ENCODE measurements at regions not wholly inside any gene's neighbourhood (a gene's known extent, or its start where the extent isn't known, plus 50 kb on each side); places are given as distances from the start of the nearest gene placed in this dataset.

DNA sequence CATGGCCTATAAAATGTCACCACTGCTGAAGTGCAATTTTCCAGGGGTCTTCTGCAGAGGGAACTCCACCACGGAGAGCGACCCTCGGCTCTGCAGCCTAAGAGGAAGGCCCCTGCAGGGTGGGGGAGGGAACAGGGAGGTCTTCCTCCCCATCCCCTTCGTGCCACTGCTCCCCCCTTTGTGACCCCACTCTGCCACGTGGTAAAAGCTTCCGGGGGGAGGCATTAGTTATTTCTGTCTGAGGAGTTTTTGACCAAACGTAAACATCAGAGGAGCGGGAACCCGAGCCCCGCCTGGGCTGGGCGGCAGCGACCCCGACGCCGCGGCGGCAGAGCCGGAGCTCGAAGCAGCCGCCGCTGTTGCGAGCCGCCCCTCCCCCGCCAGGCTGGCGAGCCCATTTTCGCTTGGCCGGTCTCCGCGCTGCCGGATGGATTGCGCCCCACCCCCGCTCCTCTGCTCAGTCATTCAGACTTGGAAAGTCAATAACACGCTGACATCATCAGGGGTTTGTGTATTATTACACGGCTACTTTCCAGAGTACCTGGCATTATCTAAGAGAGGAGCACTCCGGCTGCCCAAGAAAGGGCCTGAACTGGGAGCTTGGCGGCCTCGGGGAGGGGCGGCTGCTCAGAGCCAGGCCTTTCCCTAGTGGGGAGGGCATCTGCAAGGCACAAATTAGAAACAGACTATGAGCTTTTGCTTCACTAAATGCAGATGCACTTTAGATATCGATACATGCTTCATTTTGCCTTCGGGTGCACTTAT is 162.5 kb upstream of the TBL1XR1 start:
- TF ChIP-seq, protein P1, sequence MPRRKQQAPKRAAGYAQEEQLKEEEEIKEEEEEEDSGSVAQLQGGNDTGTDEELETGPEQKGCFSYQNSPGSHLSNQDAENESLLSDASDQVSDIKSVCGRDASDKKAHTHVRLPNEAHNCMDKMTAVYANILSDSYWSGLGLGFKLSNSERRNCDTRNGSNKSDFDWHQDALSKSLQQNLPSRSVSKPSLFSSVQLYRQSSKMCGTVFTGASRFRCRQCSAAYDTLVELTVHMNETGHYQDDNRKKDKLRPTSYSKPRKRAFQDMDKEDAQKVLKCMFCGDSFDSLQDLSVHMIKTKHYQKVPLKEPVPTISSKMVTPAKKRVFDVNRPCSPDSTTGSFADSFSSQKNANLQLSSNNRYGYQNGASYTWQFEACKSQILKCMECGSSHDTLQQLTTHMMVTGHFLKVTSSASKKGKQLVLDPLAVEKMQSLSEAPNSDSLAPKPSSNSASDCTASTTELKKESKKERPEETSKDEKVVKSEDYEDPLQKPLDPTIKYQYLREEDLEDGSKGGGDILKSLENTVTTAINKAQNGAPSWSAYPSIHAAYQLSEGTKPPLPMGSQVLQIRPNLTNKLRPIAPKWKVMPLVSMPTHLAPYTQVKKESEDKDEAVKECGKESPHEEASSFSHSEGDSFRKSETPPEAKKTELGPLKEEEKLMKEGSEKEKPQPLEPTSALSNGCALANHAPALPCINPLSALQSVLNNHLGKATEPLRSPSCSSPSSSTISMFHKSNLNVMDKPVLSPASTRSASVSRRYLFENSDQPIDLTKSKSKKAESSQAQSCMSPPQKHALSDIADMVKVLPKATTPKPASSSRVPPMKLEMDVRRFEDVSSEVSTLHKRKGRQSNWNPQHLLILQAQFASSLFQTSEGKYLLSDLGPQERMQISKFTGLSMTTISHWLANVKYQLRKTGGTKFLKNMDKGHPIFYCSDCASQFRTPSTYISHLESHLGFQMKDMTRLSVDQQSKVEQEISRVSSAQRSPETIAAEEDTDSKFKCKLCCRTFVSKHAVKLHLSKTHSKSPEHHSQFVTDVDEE (CRISPR knock-in tag; IDR thresholded peaks at IDR 0.05), result peak; percentile 99
- TF ChIP-seq OSR1 (CRISPR knock-in tag; IDR thresholded peaks at IDR 0.05) (peak; percentile 89; the same call in 1 of the 2 replicates), GLIS3 (CRISPR knock-in tag; IDR thresholded peaks at IDR 0.05) (no peak), CSDC2 (CRISPR knock-in tag; IDR thresholded peaks at IDR 0.05) (peak; percentile 89), ZNF8 (CRISPR knock-in tag; IDR thresholded peaks at IDR 0.05) (peak; percentile 56), BACH2 (CRISPR knock-in tag; IDR thresholded peaks at IDR 0.05; ENCODE audit: borderline replicate concordance) (peak; percentile 90), ZC3H10 (CRISPR knock-in tag; IDR thresholded peaks at IDR 0.05) (0 out of 2 replicates have a peak, but pooled peaks have one; percentile 26), RARB (CRISPR knock-in tag; IDR thresholded peaks at IDR 0.05) (0 out of 2 replicates have a peak, but pooled peaks have one; percentile 55), ZFP3 (CRISPR knock-in tag; IDR thresholded peaks at IDR 0.05) (peak; percentile 84), TCF4 (CRISPR knock-in tag; IDR thresholded peaks at IDR 0.05; ENCODE audit: borderline replicate concordance) (peak; percentile 97), PPARA (CRISPR knock-in tag; IDR thresholded peaks at IDR 0.05; ENCODE audit: borderline replicate concordance) (peak; percentile 92; the same call in 1 of the 2 replicates), ZFP30 (CRISPR knock-in tag; IDR thresholded peaks at IDR 0.05) (peak; percentile 51; the same call in 1 of the 2 replicates), ISL1 (CRISPR knock-in tag; IDR thresholded peaks at IDR 0.05) (peak; percentile 93), ZNF70 (CRISPR knock-in tag; IDR thresholded peaks at IDR 0.05) (peak; percentile 56; the same call in 1 of the 2 replicates), ESRRG (CRISPR knock-in tag; IDR thresholded peaks at IDR 0.05) (peak; percentile 40; the same call in 1 of the 2 replicates), SNAI2 (CRISPR knock-in tag; IDR thresholded peaks at IDR 0.05) (peak; percentile 99), ZNF565 (CRISPR knock-in tag; conservative IDR thresholded peaks at IDR 0.05; ENCODE audit: low read depth) (peak; percentile 89; the same call in 1 of the 2 replicates), TOX (CRISPR knock-in tag; IDR thresholded peaks at IDR 0.05; ENCODE audit: borderline replicate concordance) (0 out of 2 replicates have a peak, but pooled peaks have one; percentile 27), ARNTL (CRISPR knock-in tag; IDR thresholded peaks at IDR 0.05; ENCODE audit: borderline replicate concordance, low read depth) (peak; percentile 88; the same call in 1 of the 2 replicates)
- TF ChIP-seq, protein P2, sequence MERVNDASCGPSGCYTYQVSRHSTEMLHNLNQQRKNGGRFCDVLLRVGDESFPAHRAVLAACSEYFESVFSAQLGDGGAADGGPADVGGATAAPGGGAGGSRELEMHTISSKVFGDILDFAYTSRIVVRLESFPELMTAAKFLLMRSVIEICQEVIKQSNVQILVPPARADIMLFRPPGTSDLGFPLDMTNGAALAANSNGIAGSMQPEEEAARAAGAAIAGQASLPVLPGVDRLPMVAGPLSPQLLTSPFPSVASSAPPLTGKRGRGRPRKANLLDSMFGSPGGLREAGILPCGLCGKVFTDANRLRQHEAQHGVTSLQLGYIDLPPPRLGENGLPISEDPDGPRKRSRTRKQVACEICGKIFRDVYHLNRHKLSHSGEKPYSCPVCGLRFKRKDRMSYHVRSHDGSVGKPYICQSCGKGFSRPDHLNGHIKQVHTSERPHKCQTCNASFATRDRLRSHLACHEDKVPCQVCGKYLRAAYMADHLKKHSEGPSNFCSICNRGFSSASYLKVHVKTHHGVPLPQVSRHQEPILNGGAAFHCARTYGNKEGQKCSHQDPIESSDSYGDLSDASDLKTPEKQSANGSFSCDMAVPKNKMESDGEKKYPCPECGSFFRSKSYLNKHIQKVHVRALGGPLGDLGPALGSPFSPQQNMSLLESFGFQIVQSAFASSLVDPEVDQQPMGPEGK (CRISPR knock-in tag; IDR thresholded peaks at IDR 0.05; ENCODE audit: borderline replicate concordance), result peak; percentile 99
- TF ChIP-seq, protein P3, sequence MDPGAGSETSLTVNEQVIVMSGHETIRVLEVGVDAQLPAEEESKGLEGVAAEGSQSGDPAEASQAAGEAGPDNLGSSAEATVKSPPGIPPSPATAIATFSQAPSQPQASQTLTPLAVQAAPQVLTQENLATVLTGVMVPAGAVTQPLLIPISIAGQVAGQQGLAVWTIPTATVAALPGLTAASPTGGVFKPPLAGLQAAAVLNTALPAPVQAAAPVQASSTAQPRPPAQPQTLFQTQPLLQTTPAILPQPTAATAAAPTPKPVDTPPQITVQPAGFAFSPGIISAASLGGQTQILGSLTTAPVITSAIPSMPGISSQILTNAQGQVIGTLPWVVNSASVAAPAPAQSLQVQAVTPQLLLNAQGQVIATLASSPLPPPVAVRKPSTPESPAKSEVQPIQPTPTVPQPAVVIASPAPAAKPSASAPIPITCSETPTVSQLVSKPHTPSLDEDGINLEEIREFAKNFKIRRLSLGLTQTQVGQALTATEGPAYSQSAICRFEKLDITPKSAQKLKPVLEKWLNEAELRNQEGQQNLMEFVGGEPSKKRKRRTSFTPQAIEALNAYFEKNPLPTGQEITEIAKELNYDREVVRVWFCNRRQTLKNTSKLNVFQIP (CRISPR knock-in tag; IDR thresholded peaks at IDR 0.05; ENCODE audit: borderline replicate concordance, low read depth), result 0 out of 2 replicates have a peak, but pooled peaks have one; percentile 20
- TF ChIP-seq, protein P4, sequence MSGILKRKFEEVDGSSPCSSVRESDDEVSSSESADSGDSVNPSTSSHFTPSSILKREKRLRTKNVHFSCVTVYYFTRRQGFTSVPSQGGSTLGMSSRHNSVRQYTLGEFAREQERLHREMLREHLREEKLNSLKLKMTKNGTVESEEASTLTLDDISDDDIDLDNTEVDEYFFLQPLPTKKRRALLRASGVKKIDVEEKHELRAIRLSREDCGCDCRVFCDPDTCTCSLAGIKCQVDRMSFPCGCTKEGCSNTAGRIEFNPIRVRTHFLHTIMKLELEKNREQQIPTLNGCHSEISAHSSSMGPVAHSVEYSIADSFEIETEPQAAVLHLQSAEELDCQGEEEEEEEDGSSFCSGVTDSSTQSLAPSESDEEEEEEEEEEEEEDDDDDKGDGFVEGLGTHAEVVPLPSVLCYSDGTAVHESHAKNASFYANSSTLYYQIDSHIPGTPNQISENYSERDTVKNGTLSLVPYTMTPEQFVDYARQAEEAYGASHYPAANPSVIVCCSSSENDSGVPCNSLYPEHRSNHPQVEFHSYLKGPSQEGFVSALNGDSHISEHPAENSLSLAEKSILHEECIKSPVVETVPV (CRISPR knock-in tag; IDR thresholded peaks at IDR 0.05), result peak; percentile 76; the same call in 1 of the 2 replicates
- TF ChIP-seq, protein P5, sequence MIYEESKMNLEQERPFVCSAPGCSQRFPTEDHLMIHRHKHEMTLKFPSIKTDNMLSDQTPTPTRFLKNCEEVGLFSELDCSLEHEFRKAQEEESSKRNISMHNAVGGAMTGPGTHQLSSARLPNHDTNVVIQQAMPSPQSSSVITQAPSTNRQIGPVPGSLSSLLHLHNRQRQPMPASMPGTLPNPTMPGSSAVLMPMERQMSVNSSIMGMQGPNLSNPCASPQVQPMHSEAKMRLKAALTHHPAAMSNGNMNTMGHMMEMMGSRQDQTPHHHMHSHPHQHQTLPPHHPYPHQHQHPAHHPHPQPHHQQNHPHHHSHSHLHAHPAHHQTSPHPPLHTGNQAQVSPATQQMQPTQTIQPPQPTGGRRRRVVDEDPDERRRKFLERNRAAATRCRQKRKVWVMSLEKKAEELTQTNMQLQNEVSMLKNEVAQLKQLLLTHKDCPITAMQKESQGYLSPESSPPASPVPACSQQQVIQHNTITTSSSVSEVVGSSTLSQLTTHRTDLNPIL (CRISPR knock-in tag; IDR thresholded peaks at IDR 0.05; ENCODE audit: low read depth), result peak; percentile 36
- ATAC-seq, result peak; percentile 91

All from SK-N-SH treated with all-trans-retinoic acid at 6 μM for 48 hours (cell line).